Tibial nerve (tissue), 4 donors: ENCODE measurements at regions not wholly inside any gene's neighbourhood (a gene's known extent, or its start where the extent isn't known, plus 50 kb on each side); places are given as distances from the start of the nearest gene placed in this dataset.

Experiments
- DNase-seq, 2 donors: peaks; one replicate each; pipeline ENCODE4 v3.0.0-alpha.2; 2019; ENCODE audit warnings: low spot score in 2 of 2
- H3K27ac ChIP-seq, 4 donors: fragments of 200-600 bp; sonication (generic) in 3 of 4; one replicate each; pipeline ENCODE4 v1.5.1; 2017 to 2019; ENCODE audit warnings: mild to moderate bottlenecking in 1 of 4
- H3K27me3 ChIP-seq, 2 donors: fragments of 200-600 bp; sonication (generic) in 1 of 2; one replicate each; pipeline versions ENCODE4 v1.5.1 to v1.6.0; 2017 to 2019
- H3K36me3 ChIP-seq, 3 donors: fragments of 200-600 bp; sonication (generic); one replicate each; pipeline ENCODE4 v1.5.1; 2018 to 2019
- H3K4me1 ChIP-seq, 4 donors: fragments of 200-600 bp; sonication (generic) in 3 of 4; one replicate each; pipeline ENCODE4 v1.5.1; 2017 to 2019
- H3K4me3 ChIP-seq, 4 donors: fragments of 200-600 bp; sonication (generic) in 3 of 4; one replicate each; pipeline ENCODE4 v1.5.1; 2017 to 2019; ENCODE audit warnings: mild to moderate bottlenecking in 1 of 4, moderate library complexity in 1 of 4
- H3K9me3 ChIP-seq, 4 donors: fragments of 200-600 bp; sonication (generic) in 3 of 4; one replicate each; pipeline ENCODE4 v1.5.1; 2017 to 2019
- CTCF ChIP-seq, 5 experiments: fragments of 200-600 bp in 3 of 5; fragments of 450-650 bp in 2 of 5; sonication (generic) in 3 of 5; IDR thresholded peaks; one replicate each; pipeline ENCODE4 v1.5.1; 2016 to 2019; ENCODE audit warnings: antibody characterized with exemption in 5 of 5, mild to moderate bottlenecking in 3 of 5, moderate library complexity in 2 of 5
- EP300 ChIP-seq, 2 donors: sonication (generic); formaldehyde crosslinking; IDR thresholded peaks; one replicate each; pipeline ENCODE4 v1.6.1; 2017; ENCODE audit warnings: antibody characterized with exemption in 2 of 2, mild to moderate bottlenecking in 1 of 2
- POLR2A ChIP-seq, 2 donors: fragments of 450-650 bp; IDR thresholded peaks; one replicate each; pipeline ENCODE4 v1.6.1; 2017; ENCODE audit warnings: antibody characterized with exemption in 2 of 2, mild to moderate bottlenecking in 2 of 2, moderate library complexity in 2 of 2
- WGBS, 2 donors: methylation state at CpG; one replicate each; pipeline ENCODE4 v1.1.5; 2018; 5-methylcytosine and 5-hydroxymethylcytosine counted together

GRCh38 chr4:171186700-171187099 is 626.5 kb upstream of the GALNTL6 start:
- WGBS, 2 donors = 78 to 83% methylated on average over 2 of the region's 2 CpGs
- H3K36me3 ChIP-seq = no peaks in the 10 kb centered on the region

GRCh38 chr4:171181090-171181489 is 632.1 kb upstream of the GALNTL6 start:
- Histone ChIP-seq H3K27me3 (no peaks in the 10 kb centered on the region), H3K4me1 (no peaks in the 10 kb centered on the region), H3K4me3 (no peak overlapping the region), H3K36me3 (no peaks in the 10 kb centered on the region), H3K27ac (no peak overlapping the region), H3K9me3 (no peaks in the 10 kb centered on the region)
- 43 to 56% methylated on average over 1 of the region's 1 CpG for WGBS, 2 donors
- DNase-seq = no peak
- TF ChIP-seq CTCF (IDR thresholded peaks at IDR 0.05) = no peak
- TF ChIP-seq EP300 (IDR thresholded peaks at IDR 0.05) = no peak
- TF ChIP-seq POLR2A (IDR thresholded peaks at IDR 0.05) = no peak

More at GRCh38 chr4:171186700-171187099, 626.5 kb upstream of the GALNTL6 start:
- Histone ChIP-seq H3K4me1 (no peaks in the 10 kb centered on the region), H3K9me3 (no peaks in the 10 kb centered on the region), H3K4me3 (no peak overlapping the region), H3K27me3 (no peaks in the 10 kb centered on the region), H3K27ac (no peak overlapping the region)
- TF ChIP-seq EP300 (IDR thresholded peaks at IDR 0.05) = no peak
- TF ChIP-seq POLR2A (IDR thresholded peaks at IDR 0.05) = no peak
- no peak for TF ChIP-seq CTCF (IDR thresholded peaks at IDR 0.05)
- DNase-seq = no peak

- Histone ChIP-seq H3K36me3 (no peaks in the 10 kb centered on the region), H3K27ac (no peak overlapping the region), H3K27me3 (no peaks in the 10 kb centered on the region), H3K9me3 (peaks cover 0 to 17% (median 0%) of the 10 kb centered on the region in 4 donors), H3K4me3 (no peak overlapping the region), H3K4me1 (no peaks in the 10 kb centered on the region)
- no peak for DNase-seq
- no peak for TF ChIP-seq POLR2A (IDR thresholded peaks at IDR 0.05)
- TF ChIP-seq CTCF (IDR thresholded peaks at IDR 0.05) = no peak
- TF ChIP-seq EP300 (IDR thresholded peaks at IDR 0.05) = no peak
Measured at GRCh38 chr4:171170671-171171070, 642.5 kb upstream of the GALNTL6 start.

- no peak for DNase-seq
- Histone ChIP-seq H3K27me3 (no peaks in the 10 kb centered on the region), H3K27ac (no peak overlapping the region), H3K4me1 (no peaks in the 10 kb centered on the region), H3K36me3 (no peaks in the 10 kb centered on the region), H3K4me3 (no peak overlapping the region), H3K9me3 (peaks cover 0 to 17% (median 0%) of the 10 kb centered on the region in 4 donors)
- 62 to 94% methylated on average over 4 of the region's 4 CpGs for WGBS, 2 donors
- TF ChIP-seq EP300 (IDR thresholded peaks at IDR 0.05) (no peak), POLR2A (IDR thresholded peaks at IDR 0.05) (no peak), CTCF (IDR thresholded peaks at IDR 0.05) (no peak)
Measured at GRCh38 chr4:171169396-171169795, 643.8 kb upstream of the GALNTL6 start.

- H3K36me3 ChIP-seq = no peaks in the 10 kb centered on the region
- 76 to 80% methylated on average over 3 of the region's 3 CpGs for WGBS, 2 donors
- no peak overlapping the region for H3K27ac ChIP-seq
- H3K27me3 ChIP-seq = no peaks in the 10 kb centered on the region
- H3K4me3 ChIP-seq = no peak overlapping the region
- H3K4me1 ChIP-seq = no peaks in the 10 kb centered on the region
- TF ChIP-seq CTCF (IDR thresholded peaks at IDR 0.05) (no peak), POLR2A (IDR thresholded peaks at IDR 0.05) (no peak), EP300 (IDR thresholded peaks at IDR 0.05) (no peak)
- DNase-seq = no peak
- no peaks in the 10 kb centered on the region for H3K9me3 ChIP-seq
Measured at GRCh38 chr4:171162478-171162877, 650.7 kb upstream of the GALNTL6 start.
